PFSK-1 (cell line): ENCODE measurements at regions not wholly inside any gene's neighbourhood (a gene's known extent, or its start where the extent isn't known, plus 50 kb on each side); places are given as distances from the start of the nearest gene placed in this dataset.

Experiments used
- FOXP2 ChIP-seq: optimal IDR thresholded peaks from 2 replicates; pipeline ENCODE3; 2011; ENCODE audit warnings: borderline replicate concordance, control low read depth, inconsistent platforms; ENCODE audit not compliant: insufficient read depth; ENCODE audit errors: extremely low read length, extremely low read depth
- POLR2AphosphoS5 ChIP-seq: IDR thresholded peaks from 2 replicates; pipeline ENCODE4 v1.6.1; 2012; ENCODE audit warnings: low read depth, mild to moderate bottlenecking, control low read depth, low read length, moderate library complexity
- REST ChIP-seq, 2 experiments: IDR thresholded peaks; 2 replicates each; pipeline versions ENCODE4 v1.6.1 to v1.8.0; 2011 to 2012; ENCODE audit warnings: low read depth in 2 of 2, low read length in 2 of 2, control low read depth in 1 of 2, inconsistent platforms in 1 of 2, mild to moderate bottlenecking in 1 of 2, moderate library complexity in 1 of 2; ENCODE audit not compliant: insufficient read depth in 1 of 2
- SIN3A ChIP-seq: IDR thresholded peaks from 2 replicates; pipeline ENCODE4 v1.6.1; 2012; ENCODE audit warnings: mild to moderate bottlenecking, low read length, moderate library complexity, borderline replicate concordance; ENCODE audit not compliant: insufficient read depth
- TAF1 ChIP-seq: IDR thresholded peaks from 2 replicates; pipeline ENCODE4 v1.6.1; 2012; ENCODE audit warnings: low read length, control low read depth, borderline replicate concordance; ENCODE audit not compliant: insufficient read depth

DNA sequence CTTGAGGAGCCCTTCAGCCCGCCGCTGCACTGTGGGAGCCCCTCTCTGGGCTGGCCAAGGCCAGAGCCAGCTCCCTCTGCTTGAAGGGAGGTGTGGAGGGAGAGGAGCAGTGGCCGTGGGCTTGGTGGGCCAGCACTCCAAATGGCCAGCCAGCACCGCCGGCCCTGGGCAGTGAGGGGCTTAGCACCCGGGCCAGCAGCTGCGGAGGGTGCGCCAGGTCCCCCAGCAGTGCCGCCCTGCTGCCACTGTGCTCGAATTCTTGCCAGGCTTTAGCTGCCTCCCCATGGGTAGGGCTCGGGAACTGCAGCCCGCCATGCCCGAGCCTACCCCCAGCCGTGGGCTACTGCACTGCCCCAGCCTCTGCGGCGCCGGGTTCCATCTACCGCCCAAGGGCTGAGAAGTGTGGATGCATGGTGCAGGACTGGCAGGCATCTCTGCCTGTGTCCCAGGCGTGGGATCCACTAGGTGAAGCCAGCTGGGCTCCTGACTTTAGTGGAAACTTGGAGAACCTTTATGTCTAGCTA, 82.7 kb downstream of the KCNA4 start:
- TF ChIP-seq SIN3A, result no peak
- TF ChIP-seq TAF1, result no peak
- TF ChIP-seq FOXP2, result no peak
- no peak for TF ChIP-seq POLR2AphosphoS5
- no peak for TF ChIP-seq REST (IDR thresholded peaks at IDR 0.05; ENCODE audit: insufficient read depth in 1 of 2, low read depth in 2 of 2, low read length in 2 of 2)

- TF ChIP-seq POLR2AphosphoS5 (no peak), REST (IDR thresholded peaks at IDR 0.05; ENCODE audit: insufficient read depth in 1 of 2, low read depth in 2 of 2, low read length in 2 of 2) (no peak), SIN3A (no peak), TAF1 (no peak), FOXP2 (no peak)
Measured at GRCh38 chr11:29916040-29916439, 100.8 kb downstream of the KCNA4 start.

DNA sequence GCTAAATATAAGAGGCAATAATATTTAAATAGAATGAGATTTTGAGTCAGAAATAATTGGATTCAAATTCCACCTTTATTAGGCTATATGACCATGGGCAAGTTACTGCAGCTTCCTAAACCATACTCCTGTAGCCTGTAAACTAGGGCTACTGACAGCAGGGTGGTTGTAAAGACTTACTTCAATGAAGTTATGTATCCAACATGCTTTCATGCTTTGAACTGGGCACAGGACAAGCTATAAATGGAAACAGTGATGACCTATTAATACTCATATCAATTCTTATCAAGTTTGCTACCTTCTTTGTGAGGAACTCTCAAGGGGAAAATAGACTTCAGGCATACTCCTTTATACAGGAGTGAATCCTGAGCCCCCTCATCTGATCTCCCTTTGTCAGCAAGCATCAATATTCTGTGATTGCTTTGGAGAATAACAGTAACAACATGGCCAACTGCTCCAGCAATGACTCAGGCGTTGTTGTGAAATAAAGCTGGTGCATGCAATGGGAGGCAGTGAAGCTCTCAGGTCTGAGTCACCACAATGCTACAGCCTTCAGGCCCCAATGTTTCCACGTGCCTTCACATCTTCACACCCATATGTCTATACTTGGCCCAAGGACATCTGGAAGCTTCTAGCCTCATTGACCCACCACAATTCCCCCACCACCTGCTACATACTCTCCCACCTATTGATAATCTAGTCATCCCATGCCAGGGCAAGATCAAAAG, 102.5 kb downstream of the KCNA4 start:
- no peak for TF ChIP-seq POLR2AphosphoS5
- no peak for TF ChIP-seq SIN3A
- no peak for TF ChIP-seq REST (IDR thresholded peaks at IDR 0.05; ENCODE audit: insufficient read depth in 1 of 2, low read depth in 2 of 2, low read length in 2 of 2)
- no peak for TF ChIP-seq FOXP2
- TF ChIP-seq TAF1, result no peak

GRCh38 chr11:29913352-29913751, 103.5 kb downstream of the KCNA4 start:
- TF ChIP-seq TAF1 (no peak), SIN3A (no peak), POLR2AphosphoS5 (no peak), FOXP2 (no peak), REST (IDR thresholded peaks at IDR 0.05; ENCODE audit: insufficient read depth in 1 of 2, low read depth in 2 of 2, low read length in 2 of 2) (no peak)
